DOHH2 (cell line): ENCODE measurements at regions not wholly inside any gene's neighbourhood (a gene's known extent, or its start where the extent isn't known, plus 50 kb on each side); places are given as distances from the start of the nearest gene placed in this dataset.

Experiments
- H3F3A ChIP-seq: fragments of 200-600 bp; sonication (generic), shearing (Covaris generic); 2 replicates; pipeline ENCODE4 v1.6.0; 2016; ENCODE audit warnings: antibody characterized with exemption, mild to moderate bottlenecking; ENCODE audit not compliant: control insufficient read depth, insufficient read depth
- H3K27ac ChIP-seq: fragments of 200-600 bp; sonication (generic); 2 replicates; pipeline ENCODE4 v1.5.1; 2014; ENCODE audit warnings: low read depth, mild to moderate bottlenecking, low read length, moderate library complexity
- H3K27me3 ChIP-seq: fragments of 200-600 bp; sonication (generic); 2 replicates; pipeline ENCODE4 v1.6.1; 2014; ENCODE audit warnings: mild to moderate bottlenecking, low read length, mixed read lengths; ENCODE audit not compliant: control insufficient read depth
- H3K36me3 ChIP-seq: fragments of 200-600 bp; sonication (generic); 2 replicates; pipeline ENCODE4 v1.6.1; 2014; ENCODE audit warnings: mild to moderate bottlenecking, low read length, moderate library complexity, mixed read lengths; ENCODE audit not compliant: control insufficient read depth
- H3K4me1 ChIP-seq: fragments of 200-600 bp; sonication (generic); 2 replicates; pipeline ENCODE4 v1.6.1; 2014; ENCODE audit warnings: mild to moderate bottlenecking, low read length, mixed read lengths; ENCODE audit not compliant: control insufficient read depth
- H3K4me2 ChIP-seq: fragments of 200-600 bp; sonication (generic); 2 replicates; pipeline ENCODE4 v1.6.0; 2014; ENCODE audit warnings: mild to moderate bottlenecking, low read length, moderate library complexity
- H3K4me3 ChIP-seq: fragments of 200-600 bp; sonication (generic); 2 replicates; pipeline ENCODE4 v1.5.1; 2014; ENCODE audit warnings: mild to moderate bottlenecking, low read length, mixed read lengths
- H3K79me2 ChIP-seq: fragments of 200-600 bp; sonication (generic); 2 replicates; pipeline ENCODE4 v1.6.1; 2014; ENCODE audit warnings: mild to moderate bottlenecking, low read length, mixed read lengths; ENCODE audit not compliant: control insufficient read depth
- H3K9me2 ChIP-seq: fragments of 200-600 bp; sonication (generic); replicated peaks from 2 replicates; pipeline ENCODE4 v1.6.1; 2014; ENCODE audit warnings: mild to moderate bottlenecking, low read length, mixed read lengths; ENCODE audit not compliant: control insufficient read depth
- H3K9me3 ChIP-seq: fragments of 200-600 bp; sonication (generic); 2 replicates; pipeline ENCODE4 v1.6.1; 2014; ENCODE audit warnings: antibody characterized with exemption, low read length, mixed read lengths; ENCODE audit not compliant: control insufficient read depth, insufficient read depth
- H4K20me1 ChIP-seq: fragments of 200-600 bp; sonication (generic); 2 replicates; pipeline ENCODE4 v1.6.0; 2014; ENCODE audit warnings: low read depth, mild to moderate bottlenecking, antibody characterized with exemption, low read length, moderate library complexity; ENCODE audit not compliant: control insufficient read depth, insufficient read depth
- EZH2phosphoT487 ChIP-seq: fragments of 200-600 bp; sonication (generic); IDR thresholded peaks from 2 replicates; pipeline ENCODE4 v1.6.1; 2017; ENCODE audit warnings: borderline replicate concordance, mild to moderate bottlenecking, antibody characterized with exemption, low read length, moderate library complexity, mixed read lengths
- TF ChIP-seq, protein P1 (sequence below): fragments of 200-600 bp; sonication (generic); IDR thresholded peaks from one replicate; pipeline ENCODE4 v1.5.1; 2014; ENCODE audit warnings: antibody characterized with exemption, mild to moderate bottlenecking, low read depth, low read length; ENCODE audit not compliant: poor library complexity, severe bottlenecking

DNA sequence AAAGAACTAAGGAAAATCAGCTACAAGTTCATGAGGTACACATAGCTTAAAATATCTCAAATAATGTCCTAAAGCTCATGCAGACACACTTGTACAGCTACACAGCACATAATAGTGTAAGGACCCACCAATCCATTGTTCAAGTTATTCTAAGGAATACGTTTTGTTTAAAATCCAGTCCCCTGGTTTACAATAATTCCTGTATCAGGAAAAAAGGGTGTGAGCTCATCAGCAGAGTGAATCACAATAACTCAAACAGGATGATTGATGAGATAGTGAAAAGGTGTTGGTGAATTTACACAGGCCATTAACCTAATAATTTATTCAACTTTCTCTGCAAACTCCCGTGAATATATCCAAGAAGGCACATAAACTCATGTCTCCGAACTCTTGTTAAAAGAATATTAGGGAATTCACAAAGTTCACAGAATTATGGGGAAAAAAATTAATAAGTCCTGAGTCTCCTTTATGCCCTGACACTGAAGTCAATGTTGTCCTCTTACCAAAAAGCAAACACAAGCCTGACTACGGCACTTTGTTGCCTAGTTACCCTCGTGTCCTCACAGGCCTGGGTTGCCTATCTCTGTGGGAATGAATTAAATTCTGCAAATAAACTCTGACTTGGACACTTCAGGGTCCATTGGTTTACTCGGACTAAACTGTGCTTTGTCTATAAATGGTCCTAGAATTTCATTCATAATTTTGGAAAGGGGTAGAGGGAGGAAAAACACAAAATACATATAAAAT is 142.8 kb upstream of the PDE4D start:
- Histone ChIP-seq H3K36me3 (no peaks in the 10 kb centered on the region), H3K4me2 (no peak overlapping the region), H4K20me1 (no peaks in the 10 kb centered on the region), H3K27ac (no peak overlapping the region), H3K27me3 (no peaks in the 10 kb centered on the region), H3K9me3 (no peaks in the 10 kb centered on the region), H3K79me2 (no peaks in the 10 kb centered on the region), H3K4me1 (no peaks in the 10 kb centered on the region), H3K4me3 (no peak overlapping the region), H3K9me2 (no peaks in the 10 kb centered on the region), H3F3A (no peaks in the 10 kb centered on the region)
- TF ChIP-seq, protein P1, sequence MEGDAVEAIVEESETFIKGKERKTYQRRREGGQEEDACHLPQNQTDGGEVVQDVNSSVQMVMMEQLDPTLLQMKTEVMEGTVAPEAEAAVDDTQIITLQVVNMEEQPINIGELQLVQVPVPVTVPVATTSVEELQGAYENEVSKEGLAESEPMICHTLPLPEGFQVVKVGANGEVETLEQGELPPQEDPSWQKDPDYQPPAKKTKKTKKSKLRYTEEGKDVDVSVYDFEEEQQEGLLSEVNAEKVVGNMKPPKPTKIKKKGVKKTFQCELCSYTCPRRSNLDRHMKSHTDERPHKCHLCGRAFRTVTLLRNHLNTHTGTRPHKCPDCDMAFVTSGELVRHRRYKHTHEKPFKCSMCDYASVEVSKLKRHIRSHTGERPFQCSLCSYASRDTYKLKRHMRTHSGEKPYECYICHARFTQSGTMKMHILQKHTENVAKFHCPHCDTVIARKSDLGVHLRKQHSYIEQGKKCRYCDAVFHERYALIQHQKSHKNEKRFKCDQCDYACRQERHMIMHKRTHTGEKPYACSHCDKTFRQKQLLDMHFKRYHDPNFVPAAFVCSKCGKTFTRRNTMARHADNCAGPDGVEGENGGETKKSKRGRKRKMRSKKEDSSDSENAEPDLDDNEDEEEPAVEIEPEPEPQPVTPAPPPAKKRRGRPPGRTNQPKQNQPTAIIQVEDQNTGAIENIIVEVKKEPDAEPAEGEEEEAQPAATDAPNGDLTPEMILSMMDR, result no peak
- TF ChIP-seq EZH2phosphoT487, result no peak

DNA sequence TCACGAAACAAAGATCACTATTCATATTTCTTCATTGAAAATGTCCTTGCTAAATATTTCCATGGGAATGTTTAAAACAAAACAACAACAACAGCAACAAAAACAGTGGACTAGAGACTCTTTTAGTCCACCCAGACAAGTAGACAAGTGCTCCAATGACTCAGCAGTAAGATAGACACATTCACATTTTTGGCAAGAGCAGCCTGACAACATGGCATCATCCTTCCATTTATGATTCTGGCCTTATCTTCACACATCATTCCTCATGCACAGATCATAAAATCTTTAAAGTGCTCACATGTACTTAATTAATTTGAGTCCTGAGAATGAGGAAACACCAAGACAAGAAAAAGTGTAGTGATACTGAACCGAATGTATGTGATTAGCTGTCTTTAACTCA is 132.6 kb upstream of the PDE4D start:
- Histone ChIP-seq H3F3A (no peaks in the 10 kb centered on the region), H3K36me3 (no peaks in the 10 kb centered on the region), H3K9me3 (no peaks in the 10 kb centered on the region), H3K4me1 (no peaks in the 10 kb centered on the region), H3K79me2 (no peaks in the 10 kb centered on the region), H3K4me2 (no peak overlapping the region), H3K4me3 (no peak overlapping the region), H3K27ac (no peak overlapping the region), H3K27me3 (no peaks in the 10 kb centered on the region), H3K9me2 (no peaks in the 10 kb centered on the region), H4K20me1 (no peaks in the 10 kb centered on the region)
- TF ChIP-seq EZH2phosphoT487, result no peak
- TF ChIP-seq, protein P1, result no peak

DNA sequence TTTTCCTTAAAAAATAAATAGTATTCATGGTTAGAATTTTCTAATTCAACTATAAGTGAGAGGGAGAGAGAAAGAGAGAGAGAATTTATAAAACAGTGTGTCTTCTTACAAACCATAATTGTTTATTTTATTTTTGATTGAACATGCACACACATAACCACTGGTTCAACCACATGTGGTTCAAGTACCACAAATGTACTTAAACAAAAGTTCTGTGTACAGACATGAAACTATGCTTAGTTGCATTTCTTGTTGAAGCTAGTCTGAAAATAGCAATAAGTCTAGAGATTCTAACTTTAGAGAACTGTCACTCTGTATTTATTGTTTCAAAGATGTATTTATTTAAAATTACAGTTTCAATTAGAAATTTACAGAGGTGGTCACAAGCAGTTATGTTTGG is 130.6 kb upstream of the PDE4D start:
- H3F3A ChIP-seq, result no peaks in the 10 kb centered on the region
- no peaks in the 10 kb centered on the region for H3K27me3 ChIP-seq
- H4K20me1 ChIP-seq, result no peaks in the 10 kb centered on the region
- no peaks in the 10 kb centered on the region for H3K4me1 ChIP-seq
- H3K4me2 ChIP-seq, result no peak overlapping the region
- no peak overlapping the region for H3K27ac ChIP-seq
- no peak overlapping the region for H3K4me3 ChIP-seq
- H3K9me3 ChIP-seq, result no peaks in the 10 kb centered on the region
- no peaks in the 10 kb centered on the region for H3K79me2 ChIP-seq
- H3K36me3 ChIP-seq, result no peaks in the 10 kb centered on the region
- TF ChIP-seq EZH2phosphoT487, result no peak
- TF ChIP-seq, protein P1, result no peak
- no peaks in the 10 kb centered on the region for H3K9me2 ChIP-seq
